ENCODE measurements at regions not wholly inside any gene's neighbourhood (a gene's known extent, or its start where the extent isn't known, plus 50 kb on each side); places are given as distances from the start of the nearest gene placed in this dataset.

DNA sequence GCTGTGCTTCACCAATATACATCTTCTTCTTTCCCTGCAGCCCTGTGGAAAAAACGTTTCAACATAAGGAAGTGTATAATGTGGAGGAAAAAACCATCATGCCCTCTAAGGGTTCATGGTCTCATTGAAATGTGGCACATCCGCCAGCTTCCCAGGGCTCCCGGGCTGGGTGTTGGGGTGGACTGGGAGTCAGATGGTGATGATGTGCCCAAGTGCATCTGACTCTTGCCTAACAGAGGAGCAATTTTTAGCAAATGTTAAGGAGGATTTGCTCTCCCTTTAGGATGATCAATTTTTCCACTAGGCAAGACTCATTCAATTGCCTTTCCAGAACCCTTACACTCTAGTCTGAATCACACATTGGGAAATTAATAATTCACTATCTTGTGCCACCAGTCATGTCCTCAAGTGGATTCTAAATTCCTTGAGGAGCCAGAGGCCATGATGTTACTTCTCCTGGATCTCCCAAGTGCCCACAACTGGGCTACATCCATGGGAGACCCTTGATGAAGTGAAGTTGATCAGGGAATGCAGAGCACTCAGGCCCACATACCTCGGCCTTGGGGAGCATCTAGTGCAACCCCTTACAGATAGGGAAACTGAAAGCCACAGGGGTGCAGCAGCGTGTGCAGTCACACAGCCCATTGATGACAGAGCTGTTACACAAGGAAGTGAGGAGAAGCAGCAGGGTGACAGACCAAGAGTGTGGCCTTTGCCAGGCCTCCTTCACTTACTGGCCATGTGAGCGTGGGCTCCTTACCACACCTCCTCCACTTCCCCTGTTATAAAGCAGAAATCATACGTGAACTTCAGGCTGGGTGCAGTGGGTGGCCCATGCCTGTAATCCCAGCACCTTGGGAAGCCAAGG lies 100.0 kb upstream of the SLC44A3 start:
- TF ChIP-seq EZH2 (IDR thresholded peaks at IDR 0.05; ENCODE audit: borderline replicate concordance, low read depth, low read length, poor library complexity, severe bottlenecking) = no peak
- TF ChIP-seq, protein P1, sequence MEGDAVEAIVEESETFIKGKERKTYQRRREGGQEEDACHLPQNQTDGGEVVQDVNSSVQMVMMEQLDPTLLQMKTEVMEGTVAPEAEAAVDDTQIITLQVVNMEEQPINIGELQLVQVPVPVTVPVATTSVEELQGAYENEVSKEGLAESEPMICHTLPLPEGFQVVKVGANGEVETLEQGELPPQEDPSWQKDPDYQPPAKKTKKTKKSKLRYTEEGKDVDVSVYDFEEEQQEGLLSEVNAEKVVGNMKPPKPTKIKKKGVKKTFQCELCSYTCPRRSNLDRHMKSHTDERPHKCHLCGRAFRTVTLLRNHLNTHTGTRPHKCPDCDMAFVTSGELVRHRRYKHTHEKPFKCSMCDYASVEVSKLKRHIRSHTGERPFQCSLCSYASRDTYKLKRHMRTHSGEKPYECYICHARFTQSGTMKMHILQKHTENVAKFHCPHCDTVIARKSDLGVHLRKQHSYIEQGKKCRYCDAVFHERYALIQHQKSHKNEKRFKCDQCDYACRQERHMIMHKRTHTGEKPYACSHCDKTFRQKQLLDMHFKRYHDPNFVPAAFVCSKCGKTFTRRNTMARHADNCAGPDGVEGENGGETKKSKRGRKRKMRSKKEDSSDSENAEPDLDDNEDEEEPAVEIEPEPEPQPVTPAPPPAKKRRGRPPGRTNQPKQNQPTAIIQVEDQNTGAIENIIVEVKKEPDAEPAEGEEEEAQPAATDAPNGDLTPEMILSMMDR (conservative IDR thresholded peaks at IDR 0.05; ENCODE audit: low read depth, low read length) = no peak

Data from A673 (cell line).